ENCODE measurements at regions not wholly inside any gene's neighbourhood (a gene's known extent, or its start where the extent isn't known, plus 50 kb on each side); places are given as distances from the start of the nearest gene placed in this dataset.
A peak's percentile ranks its signal among the peaks of the same experiment; 100 is the strongest.

DNA sequence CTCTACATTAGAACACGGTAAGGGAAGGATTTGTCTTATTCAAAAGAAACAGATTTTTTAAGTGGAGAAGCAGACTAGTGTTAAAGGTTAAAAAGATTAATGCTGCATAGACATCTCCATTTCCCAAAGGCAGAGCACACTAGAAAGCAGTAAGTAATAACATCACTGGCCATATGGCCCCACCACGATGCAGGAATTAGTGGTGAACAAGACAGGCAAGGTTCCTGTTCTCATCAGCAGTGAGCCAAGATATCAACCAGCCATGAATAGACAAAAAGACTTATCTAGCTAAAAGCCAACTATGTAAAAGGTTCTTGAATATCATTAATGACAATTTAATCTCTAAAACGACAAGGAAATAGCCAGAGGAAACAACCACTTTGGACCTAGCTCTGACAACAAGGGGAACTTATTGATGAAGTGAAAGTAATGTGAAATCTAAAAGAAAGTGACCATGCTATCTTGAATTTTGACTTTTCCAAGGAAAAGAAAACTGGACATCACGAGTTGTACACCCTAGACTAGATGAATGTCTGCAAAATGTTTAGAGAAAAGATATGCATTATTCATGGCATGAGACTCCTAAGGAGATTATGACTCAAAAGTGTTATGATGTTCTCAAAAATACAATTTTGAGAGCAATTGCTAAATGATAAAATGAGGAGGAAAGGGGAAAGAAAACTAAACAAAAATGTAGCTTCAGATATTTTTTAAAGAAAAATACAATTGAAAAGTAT, 157.9 kb upstream of the STXBP5 start:
- no peak for DNase-seq

DNA sequence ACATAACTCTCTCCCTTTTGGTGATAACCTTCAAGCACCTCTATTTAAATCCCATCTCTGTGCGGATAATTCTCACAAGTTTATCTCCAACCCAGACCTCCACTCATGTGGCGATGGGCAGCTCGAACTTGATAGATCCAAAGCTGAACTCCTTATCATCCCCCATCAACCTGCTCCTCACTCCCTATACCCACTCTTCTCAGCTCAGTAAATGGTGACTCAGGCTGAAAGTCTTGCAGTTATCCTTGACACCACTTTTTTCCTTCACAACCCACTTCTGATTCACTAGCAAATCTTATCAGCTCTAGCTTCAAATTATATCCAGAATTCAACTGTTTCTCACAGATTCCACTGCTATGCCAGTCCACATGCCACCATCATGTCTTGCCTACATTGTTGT, 155.3 kb upstream of the STXBP5 start:
- no peak for DNase-seq

DNA sequence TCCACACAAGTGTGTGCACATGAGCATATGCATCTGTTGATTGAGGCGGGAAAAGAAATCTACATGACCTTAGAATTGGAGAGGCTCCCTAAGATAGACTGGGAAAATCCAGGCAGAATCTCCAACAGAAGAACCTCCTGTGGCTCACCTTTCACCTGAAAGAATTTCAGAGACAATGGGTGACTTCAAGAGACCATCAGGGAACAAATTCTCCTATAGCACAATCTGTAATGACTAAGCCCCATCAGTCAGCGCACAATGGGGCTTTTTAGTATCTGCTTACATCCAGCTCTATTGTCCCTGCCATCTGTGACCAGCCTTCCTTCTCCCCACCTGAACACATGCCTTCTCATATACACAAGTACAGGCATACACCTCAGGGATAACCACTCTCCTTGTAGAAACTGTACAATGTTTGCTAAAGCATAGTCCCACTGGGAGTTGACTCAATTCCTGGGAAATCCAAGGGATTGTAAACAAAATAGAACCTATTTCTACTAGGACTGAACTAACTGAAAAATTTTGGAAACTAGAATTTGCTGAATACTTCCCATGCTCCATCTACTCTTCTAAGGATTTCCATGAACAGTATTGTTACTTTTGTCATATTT, 150.8 kb upstream of the STXBP5 start:
- no peak for DNase-seq

DNA sequence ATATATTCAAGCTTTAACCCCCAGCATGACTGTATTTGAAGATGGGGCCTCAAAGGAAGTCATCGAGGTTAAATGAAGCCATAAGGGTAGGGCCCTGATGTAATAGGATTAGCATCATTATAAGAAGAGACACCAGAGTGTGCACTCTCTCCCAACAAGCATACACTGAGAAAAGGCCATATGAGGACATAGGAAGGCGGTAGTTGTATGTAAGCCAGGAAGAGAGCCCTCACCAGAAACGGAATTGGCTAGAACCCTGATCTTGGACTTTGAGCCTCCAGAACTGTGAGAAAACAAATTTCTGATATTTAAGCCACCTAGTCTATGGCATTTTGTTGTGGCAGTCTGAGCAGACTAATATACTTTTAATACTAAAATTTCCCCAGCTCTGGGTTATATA, 150.1 kb upstream of the STXBP5 start:
- DNase-seq: no peak

DNA sequence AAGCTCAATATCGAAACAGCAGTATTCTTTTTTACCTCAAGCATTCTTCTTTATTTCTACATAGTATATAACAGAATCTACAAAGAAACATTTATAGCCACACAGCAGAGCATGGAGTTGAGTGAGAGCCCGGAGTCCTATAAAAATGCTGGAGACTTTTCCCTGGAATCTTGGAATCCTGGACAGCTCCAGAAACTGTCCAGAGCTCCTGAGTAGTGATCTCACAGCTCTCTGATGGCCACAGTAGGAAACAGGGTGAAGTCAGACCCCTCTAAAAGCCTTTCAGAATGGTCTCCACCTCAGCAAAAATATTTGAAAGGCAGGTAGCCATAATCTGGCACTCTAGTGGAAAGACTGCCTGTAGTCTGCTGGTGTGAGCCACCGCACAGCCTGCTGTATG, 149.3 kb upstream of the STXBP5 start:
- DNase-seq: no peak

DNA sequence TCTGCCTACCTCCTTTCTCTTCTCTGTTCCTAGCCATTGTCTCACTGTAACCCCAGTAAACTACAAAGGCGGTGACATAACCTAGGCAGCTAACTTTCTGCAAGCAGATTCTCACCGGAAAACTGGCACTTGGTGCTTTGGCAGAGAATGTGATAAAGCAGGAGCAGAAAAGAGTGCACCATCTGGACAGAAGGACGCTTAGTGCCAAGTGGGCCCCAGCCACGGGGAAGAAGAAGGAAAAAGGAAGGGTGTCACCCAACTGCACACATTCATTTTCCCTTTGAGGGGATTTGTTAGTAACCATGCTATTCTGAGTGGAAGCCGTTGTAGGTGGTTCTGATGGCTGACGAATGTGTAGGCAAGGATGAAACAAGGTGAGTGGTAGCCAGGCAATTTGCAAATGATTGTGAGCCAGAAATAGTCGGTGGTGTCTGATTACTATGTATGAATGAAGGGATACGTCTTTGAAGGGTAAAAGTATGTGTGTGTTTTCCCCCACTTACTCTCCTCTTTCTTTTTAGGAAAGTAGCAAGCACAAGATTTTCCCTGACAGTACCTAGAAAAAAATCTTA, 148.3 kb upstream of the STXBP5 start:
- no peak for DNase-seq

DNA sequence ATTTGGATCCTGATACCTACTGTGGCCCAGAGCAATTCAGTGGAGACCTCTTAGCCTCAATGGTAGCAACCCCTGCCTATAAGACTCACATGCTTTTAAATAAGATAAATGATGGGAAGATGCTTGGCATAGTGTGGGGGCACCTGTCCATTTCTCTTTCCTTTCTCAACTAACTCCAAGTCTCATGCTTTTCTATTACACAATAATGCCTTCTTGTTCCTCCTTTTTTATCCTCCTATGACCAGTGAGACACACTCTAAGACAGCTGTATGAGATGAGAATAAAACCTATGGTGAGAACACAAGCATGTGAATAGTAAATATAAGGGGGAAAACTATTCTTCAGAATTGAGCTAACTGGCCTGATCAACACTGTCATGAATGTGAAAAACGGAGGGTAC, 147.0 kb upstream of the STXBP5 start:
- DNase-seq: peak; percentile 90 to 93

DNA sequence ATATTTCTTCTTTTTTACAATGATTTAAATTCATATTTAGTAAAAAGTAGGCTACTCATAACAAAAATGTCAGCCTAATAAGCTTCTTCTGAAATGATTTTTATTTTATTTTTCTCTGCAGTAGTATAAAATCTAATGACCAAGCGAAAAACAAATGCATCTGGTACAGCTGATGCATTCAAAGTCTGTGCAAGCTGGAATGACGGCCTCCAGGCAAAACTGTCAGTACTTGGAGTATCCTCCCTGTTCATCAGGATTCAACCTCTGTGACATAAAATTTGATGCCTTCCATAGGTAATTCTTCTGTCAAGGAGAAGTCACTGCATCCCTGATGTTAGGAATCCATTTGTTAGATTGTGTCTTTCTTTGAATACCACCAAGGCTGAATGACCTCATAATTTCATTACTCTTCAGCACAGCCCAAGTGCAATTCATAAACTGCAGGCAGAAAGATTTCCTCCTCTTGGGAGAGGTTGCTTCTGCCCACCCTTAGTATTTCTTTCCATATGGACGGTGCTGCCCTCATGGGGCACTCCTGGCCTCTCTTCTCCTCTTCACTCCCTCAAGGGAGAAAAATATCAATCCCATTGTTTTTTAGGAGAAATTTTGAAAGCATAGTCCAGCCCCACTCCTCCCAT, 146.4 kb upstream of the STXBP5 start:
- no peak for DNase-seq

DNA sequence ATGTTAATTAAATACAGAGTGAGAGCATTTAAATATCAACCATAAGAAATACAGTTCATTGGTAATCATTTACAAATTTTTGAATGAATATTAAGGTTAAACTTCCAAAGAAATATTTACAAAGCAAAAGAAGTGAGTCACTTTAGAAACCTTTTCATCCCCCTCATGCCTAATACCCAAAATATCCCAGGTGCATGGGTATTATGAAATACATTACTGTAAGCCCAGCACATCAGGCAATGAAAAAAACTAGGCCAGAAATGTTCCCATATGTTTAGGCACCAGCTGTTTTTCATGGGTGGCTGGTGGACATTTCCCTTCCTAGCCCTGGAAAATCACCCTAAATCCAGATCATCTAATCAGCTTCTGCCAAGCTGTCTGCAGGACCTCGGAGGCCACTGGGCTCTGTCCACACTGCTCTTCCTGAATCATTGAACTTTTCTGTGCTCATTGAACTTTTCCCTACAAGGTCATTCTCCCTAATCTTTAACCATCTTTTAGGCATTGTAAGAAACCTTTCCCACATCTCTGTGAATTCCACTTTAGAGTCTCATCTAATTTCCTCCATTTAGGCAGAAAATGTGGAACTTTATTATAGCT, 145.3 kb upstream of the STXBP5 start:
- DNase-seq: no peak

DNA sequence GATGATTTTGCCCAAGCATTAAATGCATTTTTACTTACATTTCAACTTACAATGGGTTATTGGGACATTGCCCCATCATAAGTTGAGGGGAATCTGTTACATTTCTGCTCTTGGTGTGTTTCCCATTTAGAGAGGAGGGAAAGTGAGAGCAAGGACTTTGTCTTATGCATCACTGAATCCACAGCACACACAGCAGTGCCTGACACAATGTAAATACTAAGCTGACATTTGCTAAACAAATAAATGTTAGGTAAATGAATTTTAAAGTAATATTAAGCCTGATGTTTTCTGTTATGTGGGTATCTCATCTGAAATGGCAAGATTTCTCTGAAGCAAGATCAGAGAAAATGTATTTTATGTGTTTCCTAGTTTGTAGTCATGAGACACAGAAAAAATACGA, 143.6 kb upstream of the STXBP5 start:
- no peak for DNase-seq

DNA sequence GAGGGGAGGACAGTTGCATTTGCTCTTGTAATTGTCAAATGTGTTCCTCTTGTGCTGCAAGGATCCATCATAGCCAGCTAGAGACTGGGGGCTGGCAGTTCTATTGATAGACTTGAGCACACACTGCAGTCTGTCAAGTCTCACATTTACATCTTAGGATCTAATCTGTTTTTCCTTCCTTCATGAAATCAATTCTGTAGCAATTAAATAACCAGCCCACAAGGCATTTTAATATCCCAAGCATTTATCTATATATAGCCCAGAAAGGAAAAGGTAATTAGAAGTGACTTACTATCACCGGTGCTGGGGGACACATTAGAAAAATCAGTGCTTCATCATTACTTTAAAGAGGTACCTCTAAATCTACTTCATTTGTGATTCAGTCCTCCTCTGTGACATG, 143.0 kb upstream of the STXBP5 start:
- no peak for DNase-seq

DNA sequence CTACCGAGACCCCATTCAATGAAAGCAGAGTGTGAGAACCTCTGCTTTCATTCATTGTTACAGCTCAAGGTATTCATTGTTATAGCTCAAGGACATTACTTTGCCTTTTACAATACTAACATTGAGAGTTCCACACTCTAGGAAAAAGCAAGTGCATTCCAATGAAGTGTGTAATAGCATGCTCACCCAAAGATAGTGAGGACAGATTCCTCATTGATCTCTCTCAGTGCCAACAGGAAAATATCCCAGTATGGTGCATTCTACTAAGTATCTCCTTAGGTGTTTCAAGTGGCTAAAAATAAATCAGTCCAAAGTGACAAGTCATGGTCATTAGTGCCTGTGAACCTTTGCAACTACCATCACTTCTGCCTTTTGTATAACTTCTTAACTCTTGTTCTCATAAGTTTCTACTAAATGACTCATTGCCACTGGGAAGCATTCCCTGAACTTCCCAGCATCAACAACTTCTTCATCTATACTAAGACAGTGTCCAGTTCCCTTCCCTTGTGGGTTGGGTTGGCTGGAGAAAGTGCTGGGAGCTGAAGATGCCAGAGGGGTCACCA, 140.7 kb upstream of the STXBP5 start:
- no peak for DNase-seq

DNA sequence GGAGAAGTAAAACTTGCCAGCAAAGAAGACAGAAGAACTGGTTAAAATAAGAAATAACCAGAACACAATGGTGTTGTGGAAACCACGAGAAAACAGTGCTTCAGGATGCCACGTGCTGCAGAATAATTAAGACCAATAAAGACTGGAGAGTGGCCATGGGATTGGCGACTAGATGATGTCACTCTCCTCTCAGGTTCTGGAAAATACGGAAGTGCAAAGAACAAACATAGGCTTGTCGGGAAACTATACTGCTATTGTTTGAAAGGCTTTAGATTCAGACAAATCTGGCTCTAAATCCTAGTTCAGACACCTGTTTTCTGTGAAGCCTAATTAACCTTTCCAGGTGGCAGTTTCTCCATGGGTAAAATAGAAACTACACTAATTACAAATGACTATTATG, 138.4 kb upstream of the STXBP5 start:
- DNase-seq: no peak

DNA sequence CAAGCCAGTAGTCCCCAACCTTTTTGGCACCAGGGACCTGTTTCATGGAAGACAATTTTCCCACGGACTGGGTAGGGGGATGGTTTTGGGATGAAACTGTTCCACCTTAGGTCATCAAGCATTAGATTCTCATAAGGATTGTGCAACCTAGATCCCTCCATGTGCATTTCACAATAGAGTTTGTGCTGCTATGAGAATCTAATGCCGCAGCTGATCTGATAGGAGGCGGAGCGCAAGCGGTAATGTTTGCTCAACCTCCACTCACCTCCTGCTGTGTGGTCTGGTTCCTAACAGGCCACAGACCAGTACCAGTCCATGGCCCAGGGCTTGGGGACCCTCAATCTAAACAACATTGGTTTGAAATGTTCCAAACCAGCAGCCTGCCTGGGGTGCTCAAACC, 137.0 kb upstream of the STXBP5 start:
- no peak for DNase-seq

DNA sequence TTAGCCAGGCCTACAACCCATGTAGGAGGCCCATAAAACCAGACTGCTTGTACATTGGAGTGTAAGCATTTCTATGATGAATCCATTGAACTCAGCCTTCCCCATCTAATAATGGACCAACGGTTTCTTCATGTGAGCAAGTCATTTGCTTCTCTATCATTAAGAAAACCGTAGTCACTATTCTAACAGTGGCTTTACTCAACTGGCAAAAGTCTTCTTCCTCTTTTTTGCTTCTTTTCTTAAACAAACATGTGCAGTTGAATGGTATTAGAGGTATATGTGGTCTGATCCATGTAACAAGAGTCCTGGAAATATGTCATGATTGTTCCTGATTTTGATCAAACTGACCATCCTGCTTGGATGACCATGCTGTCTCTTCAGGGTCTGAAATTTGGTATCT, 132.4 kb upstream of the STXBP5 start:
- DNase-seq: peak; percentile 32 to 69

DNA sequence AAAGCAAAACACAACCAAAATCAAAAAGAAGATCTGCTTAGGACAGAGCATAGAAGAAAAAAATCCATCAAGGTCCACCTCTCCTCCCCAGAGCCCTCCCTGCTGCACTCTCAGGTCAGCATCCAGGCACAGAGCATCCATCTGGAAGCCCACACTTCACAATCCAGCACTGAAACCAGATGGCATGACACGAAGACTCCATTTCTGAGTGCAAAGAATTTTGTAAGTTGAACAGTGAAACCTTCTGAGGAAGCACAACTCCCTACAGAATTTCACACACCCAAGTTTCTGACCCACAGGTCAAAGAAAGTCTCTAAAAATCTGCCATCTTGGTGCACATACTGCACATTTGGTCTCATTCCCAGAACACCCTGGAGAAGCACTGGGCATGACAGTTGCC, 128.8 kb upstream of the STXBP5 start:
- no peak for DNase-seq

DNA sequence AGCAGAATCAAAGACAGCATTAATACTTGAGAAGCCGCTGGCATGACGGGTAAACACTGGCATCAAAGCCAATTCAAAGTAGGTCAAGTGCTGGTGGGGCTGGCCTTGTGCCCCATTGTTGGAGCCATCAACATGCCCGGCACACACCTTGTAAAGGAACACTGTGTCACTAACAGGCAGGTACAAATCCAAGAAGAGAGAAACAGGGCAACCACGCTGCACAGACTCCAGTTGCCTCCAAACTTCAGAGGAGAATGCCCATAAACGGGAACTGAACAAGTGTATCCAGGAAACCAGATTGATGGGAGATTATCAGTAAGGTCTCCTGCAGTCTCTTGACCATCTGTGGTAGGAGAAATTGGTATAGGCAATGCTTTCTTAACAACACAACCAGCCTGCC, 127.0 kb upstream of the STXBP5 start:
- DNase-seq: no peak

DNA sequence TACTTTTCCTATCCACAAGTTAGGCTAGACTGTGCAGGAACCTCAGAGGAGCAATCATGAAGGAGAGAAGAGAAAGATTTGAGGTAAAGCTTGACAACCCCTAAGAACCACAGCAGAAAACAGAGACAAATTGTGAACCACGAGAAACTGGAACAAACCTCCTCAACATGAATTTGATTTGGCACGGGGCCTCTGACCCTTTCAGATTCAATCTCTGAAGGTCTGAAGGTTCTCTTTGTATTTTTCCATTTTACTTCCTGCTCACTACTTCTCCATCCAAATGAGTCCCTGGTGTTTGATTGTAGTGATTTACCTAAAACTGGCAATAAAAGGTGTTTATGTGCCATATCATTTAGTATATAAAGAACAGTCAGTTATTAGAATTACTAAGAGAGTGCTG, 126.1 kb upstream of the STXBP5 start:
- DNase-seq: no peak

DNA sequence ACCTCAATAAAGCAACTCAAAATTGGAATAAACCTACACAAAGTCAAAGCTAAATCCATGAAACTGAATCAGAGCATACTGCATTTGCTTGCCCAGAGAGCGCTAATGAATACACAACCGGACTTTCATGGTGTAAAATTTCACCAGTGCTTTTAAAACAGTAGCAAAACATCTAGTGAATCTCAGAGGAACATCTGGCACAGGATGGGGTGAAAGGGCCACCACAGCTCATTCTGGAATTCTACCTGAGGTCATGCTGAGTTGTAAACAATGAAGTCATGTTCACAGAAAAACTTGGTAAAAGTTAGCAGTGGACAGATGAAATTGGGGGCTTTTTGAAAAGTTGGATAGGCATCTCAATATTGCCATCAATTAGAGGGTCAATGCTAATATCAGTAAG, 125.6 kb upstream of the STXBP5 start:
- DNase-seq: no peak

DNA sequence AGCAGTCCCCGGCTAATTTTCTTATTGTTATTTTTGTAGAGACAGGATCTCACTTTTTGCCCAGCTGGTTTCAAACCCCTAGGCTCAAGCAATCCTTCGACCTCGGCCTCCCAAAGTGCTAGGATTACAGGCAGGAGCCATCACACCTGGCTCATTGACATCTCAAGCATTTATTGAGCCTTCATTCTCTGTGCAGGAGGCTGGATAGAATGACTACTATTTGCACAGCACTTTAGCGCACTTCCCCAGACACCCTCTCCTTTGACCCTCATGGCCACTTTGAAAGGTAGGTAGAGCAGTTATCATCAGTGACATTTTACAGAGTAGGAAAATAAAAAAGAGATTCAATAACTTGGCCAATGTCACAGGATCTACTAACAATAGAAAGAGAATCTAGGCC, 124.0 kb upstream of the STXBP5 start:
- no peak for DNase-seq

DNA sequence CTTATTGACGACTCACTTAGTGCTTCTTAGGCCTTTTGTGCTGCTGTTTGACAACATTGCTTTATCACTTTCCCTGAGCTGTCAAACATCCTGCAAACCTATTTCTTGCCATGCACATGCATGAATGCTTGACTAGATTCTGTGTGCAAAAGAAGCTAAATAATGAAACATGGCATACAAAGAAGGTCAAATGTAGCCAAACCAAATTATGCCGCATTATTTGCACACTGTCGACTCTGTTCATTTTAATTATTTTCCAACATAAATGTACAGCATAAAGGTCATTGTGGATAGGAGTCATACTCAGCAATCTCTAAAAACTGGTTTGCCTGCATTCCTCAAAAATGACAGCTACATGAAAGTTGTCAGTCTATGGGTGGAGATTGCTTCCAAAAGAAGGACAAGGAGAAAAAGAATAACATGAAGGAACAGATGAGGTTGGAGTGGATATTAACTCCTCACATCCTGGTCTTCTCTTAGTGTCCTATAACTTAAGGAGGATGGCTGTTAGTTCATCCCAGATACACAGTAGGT, 123.1 kb upstream of the STXBP5 start:
- no peak for DNase-seq

DNA sequence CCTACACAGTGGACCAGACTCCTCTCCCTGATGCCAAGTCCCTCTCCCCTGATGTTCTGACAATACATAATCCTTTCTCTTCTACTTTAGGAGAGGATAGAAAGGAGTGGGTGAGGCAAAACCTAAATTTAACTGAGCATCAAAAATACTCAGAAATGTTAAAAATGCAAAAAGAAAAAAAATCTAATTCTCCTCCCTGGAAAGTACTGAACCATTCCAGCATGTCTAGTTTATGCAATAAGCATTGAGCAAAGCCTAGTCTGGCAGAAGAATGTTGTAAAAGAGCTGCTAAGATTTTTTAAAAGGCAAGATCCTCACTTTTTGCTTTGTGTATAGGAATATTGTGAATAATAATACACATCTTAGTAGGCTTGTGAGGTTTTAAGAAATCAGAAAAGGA, 116.6 kb upstream of the STXBP5 start:
- DNase-seq: no peak

DNA sequence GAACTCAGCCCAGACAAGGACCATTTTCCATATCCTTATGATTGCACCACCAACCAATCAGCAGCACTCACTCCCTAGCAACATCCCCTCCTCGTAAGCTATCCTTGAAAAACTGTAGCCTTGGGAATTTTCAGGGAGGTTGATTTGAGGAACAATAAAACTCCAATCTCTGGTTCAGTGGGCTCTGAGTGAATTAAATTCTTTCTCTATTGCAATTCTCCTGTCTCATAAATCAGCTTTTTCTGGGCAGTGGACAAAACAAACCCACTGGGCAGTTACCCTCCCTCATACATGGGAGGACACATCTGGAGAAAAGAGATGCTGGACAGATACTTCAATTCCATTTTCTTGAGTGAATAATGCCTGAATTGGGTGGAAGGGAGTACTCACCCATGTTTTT, 115.4 kb upstream of the STXBP5 start:
- DNase-seq: no peak
